OCI-LY1 (cell line): ENCODE measurements at regions not wholly inside any gene's neighbourhood (a gene's known extent, or its start where the extent isn't known, plus 50 kb on each side); places are given as distances from the start of the nearest gene placed in this dataset.

Source experiments
- CTCF ChIP-seq: fragments of 200-600 bp; sonication (generic), shearing (Covaris generic); IDR thresholded peaks from 2 replicates; pipeline ENCODE4 v1.5.1; 2017; ENCODE audit warnings: mild to moderate bottlenecking, antibody characterized with exemption, low read length, moderate library complexity, mixed read lengths
- EZH2 ChIP-seq: fragments of 200-600 bp; sonication (generic), shearing (Covaris generic); IDR thresholded peaks from 2 replicates; pipeline ENCODE4 v1.8.0; 2017; ENCODE audit warnings: borderline replicate concordance, mixed run types, mild to moderate bottlenecking, antibody characterized with exemption, low read length, moderate library complexity, mixed read lengths

- TF ChIP-seq CTCF (no peak), EZH2 (no peak)
Measured at GRCh38 chr11:37595845-37596244, 997.8 kb upstream of the RAG2 start.
